HG03520 (cell line): ENCODE measurements at regions not wholly inside any gene's neighbourhood (a gene's known extent, or its start where the extent isn't known, plus 50 kb on each side); places are given as distances from the start of the nearest gene placed in this dataset.
"Not testable (repeated sequence)": the region's sequence is repeated elsewhere in the genome, so short reads cannot be mapped to it uniquely, and the experiment has no call there.

Source experiments
- ATAC-seq: cut with Tn5 transposase; IDR thresholded peaks from one replicate; pipeline ENCODE4 v1.9.1; 2021; ENCODE audit warnings: mild to moderate bottlenecking, moderate library complexity; ENCODE audit not compliant: unreplicated experiment

DNA sequence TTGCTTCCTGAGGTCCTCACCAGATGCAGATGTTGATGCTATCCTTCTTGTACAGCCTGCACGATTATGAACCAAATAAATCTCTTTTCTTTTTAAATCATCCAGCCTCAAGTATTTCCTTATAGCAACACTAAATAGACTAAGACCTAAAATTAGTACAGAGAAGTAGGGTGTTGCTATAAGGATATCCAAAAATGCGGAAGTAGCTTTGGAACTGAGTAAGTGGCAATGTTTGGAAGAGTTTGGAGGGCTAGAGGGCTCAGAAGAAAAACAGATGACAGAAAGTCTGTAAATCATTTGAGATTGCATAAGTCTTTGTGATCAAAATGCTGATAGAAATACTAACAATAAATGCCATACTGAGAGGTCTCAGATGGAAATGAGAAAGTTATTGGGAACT, 894.9 kb downstream of the DIPK2A start:
- ATAC-seq: no peak

DNA sequence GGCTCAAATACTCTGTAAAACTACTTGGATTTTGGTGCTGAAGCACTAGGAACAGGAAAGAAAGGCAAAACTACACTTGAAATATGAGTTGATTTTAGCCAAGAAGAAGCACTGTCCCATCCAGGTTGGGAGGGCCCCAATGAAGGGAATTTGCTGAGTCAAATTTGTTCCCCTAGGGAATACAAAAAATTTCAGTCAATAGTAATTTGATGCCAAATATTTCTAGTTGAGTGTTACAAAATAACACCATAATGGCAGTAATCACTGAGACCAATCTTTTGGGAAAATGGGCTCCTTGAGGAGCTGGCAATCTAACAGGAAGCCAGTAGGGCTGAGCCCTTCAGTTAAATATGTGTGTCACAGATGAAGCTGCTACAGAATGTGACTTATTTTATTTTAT, 896.9 kb downstream of the DIPK2A start:
- no peak for ATAC-seq

DNA sequence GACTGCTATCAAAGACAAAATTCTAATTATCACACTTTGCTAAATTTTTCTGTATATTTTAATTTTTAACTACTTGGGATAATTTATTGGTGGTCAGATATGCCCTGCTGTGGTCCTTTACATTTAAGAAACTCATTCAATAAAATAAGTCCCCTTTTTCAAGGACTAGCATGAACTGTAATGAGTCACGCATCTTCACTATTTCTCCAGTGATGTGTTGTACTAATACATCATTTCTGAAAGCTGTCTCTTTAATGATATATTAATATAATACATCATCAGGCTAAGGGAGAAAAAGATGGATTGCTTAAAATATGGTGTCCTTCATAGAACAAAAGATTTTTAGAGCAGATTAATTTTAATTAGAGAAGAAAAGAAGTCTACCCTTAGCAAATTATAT, 901.4 kb downstream of the DIPK2A start:
- ATAC-seq: no peak

DNA sequence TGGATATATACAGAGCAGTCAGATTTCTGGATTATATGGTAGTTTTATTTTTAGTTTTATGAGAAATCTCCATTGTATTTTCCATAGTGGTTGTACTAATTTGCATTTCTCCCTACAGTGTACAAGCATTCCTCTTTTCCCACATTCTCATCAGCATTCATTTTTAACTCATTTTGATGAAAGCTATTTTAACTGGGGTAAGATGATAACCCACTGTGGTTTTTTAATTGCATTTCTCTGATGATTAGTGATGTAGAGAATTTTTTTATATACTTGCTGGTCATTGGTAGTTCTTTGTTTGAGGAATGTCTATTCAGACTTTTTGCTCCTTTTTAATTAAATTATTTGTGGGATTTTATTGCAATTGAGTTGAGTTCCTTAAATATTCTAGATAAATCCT, 903.6 kb downstream of the DIPK2A start:
- no peak for ATAC-seq

DNA sequence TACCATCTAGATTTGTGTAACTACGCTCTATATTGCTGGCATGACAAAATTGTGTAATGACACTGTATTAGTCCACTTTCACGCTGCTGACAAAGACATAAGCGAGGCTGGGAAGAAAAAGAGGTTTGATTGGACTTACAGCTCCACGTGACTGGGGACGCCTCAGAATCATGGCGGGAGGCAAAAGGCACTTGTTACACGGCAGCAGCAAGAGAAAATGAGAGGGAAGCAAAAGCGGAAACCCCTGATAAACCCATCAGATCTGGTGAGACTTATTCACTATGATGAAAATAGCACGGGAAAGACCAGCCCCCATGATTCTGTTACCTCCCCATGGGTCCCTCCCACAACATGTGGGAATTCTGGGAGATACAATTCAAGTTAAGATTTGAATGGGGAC, 905.7 kb downstream of the DIPK2A start:
- no peak for ATAC-seq

DNA sequence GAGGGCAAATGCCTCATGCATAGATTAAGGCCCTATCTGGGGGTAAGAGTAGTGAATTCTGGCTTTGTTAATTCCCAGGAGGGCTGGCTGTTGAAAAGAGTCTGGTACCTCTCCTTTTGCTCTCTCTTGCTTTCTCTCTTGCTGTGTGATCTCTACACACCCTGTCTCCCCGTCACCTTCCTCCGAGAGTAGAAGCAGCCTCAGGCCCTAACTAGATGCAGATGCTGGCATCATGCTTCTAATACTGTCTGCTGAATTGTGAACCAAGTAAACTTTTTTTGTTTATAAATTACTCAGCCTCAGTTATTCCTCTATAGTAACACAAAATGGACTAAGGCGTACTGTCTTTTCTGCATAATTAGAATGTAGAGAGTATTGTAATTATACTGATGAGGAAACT, 908.1 kb downstream of the DIPK2A start:
- no peak for ATAC-seq

DNA sequence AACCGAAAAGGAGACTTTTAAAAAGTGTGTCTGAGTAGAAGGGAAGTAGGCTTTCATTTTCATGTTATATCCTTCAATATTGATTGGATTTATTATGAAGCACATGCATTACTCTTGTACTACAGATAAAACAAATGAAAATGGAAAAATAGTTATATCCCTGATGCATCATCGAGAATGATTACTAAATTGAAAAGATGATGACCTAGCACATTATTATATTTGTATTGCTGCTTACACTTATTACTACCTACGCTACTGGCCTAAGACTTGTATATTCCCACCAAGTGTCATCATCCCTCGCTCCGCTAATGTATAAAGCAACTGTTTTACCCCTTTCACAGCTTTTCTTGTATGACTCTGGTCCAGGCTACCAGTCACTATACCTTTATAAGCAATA, 922.4 kb downstream of the DIPK2A start:
- ATAC-seq: no peak

DNA sequence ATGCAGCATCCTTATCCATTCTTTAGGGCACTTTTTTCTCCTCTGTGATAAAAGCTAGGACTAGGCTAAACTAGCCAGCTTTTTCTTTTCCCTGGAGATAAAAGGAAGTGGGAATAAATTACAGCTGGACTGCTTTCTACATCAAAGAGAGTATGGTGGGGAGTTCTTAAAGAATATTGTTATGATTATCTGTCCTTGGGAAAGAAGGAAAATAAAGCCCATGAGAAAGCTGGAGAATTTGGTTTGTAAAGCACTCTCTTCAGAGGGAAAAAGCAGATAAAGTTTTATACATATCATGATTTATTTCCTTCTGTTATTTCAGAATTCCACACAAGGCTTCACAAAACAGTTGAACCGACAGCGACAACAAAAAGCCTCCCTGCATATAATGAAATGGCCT, 923.0 kb downstream of the DIPK2A start:
- ATAC-seq: no peak

DNA sequence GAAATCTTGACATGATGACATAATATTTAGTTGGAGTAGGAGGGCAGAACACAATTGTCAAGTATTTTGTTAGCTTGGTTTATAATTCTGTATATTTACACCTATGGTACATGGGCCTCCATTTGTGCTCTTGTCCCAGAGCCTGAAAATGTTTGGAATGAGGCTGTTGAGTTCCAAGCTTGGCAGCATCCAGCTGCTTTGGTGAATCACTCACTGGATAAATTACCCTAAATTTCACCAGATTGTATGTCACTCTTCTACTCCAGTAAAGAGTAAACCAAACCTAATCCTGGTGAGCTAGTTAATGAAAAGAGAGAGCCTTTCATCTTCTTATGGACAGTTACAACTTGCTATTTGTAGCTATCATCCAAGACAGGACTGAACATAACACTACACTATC, 928.7 kb downstream of the DIPK2A start:
- no peak for ATAC-seq

DNA sequence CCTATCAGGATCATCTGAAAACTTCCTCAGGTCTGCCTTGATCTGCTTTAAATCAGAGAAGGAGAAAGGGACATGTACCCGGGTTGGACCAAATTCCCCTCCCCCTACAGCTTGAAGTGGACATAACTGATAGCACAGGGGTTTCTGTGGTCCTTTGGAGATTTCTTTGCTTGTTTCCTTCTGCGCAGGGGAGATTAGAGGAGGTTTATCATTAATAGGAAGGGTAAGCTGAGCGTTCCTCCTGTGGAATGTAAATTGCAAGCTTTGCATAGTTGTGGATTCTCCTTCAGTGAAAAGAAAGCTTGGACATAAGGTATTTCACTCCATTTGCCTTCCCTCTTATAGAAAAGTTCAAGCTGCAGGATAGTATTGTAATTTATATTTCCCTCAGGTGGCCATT, 936.0 kb downstream of the DIPK2A start:
- not testable (repeated sequence) for ATAC-seq

DNA sequence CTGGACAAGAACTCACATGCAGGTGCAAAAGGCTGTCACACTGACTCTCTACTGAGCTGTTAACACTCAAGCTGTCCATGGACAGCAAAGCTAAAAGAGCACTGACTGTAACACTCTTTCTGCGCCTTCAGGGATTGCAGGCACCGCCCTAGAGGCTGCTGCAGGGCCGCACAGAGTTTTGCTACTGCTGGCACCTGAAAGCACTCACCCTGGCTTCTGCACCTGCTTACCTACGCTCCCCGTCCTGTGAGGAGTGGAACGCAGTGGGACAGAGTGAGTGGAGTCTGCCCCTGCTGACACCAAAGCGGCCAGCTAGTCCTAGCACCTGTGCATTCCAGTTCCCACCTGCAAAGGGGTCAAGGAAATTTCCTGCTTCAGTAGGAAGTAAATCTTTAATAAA, 941.3 kb downstream of the DIPK2A start:
- no peak for ATAC-seq

DNA sequence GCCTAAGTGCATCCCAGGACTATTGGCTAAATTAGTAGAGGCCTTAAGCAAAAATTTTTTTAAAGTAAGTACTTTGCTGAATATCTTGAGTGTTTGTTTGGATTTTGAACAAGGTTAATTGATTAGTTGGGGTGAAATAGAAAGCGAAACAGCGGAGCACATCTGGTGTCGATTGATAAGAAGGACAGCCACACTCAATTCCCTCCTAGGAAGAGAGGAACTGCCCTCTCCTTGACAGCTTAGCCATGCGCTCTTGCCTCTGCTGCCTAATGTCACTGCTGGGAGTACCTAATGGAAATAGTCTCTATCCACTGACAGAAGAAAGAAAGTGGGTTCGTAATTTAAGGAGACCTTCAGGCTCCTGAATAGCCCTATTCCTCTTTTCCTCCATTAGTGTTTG, 943.6 kb downstream of the DIPK2A start:
- no peak for ATAC-seq

DNA sequence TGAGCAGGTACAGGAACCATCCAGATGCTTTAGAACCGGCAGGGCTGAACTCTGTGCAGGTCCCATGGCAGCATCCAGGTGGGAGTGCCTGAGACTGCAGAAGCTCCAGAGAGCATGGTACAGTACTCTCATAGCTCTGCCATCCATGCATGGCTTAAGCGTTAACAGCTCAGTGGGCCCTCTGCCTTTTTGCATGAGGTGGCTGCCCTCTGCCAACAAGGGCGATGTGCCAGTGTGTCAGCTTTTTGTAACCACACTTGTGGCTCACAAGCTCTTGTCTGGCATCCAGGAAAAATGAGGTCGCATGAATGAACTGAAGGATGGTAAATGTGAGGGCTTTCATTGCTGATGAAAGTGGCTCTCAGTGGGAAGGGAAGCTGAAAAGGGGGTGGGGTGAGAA, 950.1 kb downstream of the DIPK2A start:
- no peak for ATAC-seq

DNA sequence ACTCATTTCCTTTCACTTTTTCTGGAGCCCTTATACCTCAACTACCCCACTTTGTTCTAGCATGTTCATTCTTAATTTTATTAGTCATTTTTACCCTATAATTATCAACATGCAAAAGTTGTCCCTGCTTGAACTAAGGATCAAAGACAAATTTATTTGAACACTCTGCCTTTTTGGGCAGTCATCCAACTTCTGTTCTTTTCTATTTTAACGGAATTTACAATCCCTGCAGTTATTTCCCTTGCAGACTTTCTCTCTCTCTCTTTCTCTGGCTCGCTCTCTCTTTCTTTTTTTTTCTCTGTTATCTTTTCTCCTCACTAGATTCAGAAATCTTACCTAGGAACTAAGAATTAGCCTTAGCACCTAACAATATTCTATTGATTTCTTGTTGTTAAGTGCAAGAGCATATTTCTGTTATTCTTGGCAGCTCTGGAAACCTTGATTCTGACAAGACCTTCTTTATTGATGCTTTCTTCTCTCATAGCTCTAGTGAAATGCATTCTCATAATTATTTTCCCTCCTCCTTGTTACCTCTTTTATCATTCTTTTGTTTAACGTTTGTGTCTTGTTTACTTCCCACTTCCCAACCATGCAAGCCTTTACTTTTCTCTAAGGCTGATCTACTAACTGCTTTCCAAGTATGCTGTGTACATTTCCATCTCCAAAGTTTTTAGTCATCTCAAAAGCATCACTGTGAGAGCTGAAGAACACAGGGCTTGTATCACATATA, 951.6 kb downstream of the DIPK2A start:
- no peak for ATAC-seq

DNA sequence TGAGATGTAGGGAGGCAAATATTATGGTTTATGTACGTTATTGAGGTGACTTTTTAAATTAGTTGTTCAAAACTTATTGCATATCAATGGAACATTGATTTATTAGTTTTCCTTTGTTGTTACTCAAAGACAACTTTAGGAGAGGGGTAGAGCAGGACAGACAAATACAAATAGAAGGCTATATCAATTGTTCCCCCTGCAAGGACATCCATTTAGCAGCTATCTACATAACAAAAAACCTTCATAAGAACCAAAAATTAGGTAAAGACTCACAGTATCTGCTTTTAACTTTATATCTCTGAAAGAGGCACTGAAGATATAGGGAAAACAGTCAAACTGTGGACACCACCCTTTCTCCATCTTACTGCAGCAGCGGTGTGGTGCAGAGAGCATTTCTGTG, 958.8 kb downstream of the DIPK2A start:
- no peak for ATAC-seq

DNA sequence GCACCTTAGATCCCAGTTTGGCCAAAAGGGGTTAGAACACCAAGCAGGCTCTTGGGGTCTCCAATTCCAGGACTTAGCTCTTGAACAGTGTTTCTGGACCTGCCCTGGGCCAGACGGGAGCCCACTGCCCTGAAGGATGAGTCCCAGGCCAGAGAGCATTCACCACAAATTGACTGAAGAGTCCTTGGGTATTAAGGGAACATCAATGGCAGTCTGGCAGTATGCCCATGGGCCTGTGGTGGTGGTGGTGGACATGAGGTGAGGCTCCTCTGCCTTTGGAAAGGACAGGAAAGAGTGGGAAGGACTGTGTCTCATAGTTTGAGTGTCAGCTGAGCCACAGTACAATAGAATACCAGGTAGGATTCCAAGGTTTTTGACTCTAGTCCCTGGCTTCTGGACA, 960.0 kb downstream of the DIPK2A start:
- ATAC-seq: no peak

DNA sequence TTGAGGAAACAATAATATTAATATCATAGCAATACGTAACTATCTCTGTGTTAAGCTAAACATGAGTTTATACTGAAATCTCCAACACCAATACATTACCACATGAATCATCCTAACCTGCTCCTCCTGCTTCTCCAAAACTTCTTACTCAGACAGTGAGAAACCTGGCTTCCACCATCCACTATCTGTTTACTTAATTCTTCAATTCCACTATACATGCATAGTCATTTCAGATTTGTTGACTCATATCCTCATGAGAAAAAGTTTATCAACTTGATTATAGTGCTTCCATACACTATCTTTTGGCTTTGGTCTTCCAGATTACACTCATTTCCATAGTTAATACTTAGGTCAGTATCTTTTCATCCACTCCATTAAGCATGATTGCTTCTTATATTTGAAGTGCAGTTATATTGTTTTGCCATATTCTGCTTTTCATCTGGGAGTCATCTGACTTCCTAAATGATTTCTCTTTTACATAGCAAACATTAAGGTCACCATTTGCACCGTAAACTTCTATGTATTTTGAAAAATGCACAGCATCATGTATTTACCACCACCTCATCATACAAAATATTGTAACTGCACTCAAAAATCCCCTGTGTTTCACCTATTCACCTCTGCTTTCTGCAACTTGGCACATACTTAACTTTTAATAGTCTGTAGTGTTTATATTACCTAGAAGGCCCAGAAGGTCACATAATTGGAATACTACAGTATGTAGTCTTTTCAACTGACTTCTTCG, 970.6 kb downstream of the DIPK2A start:
- no peak for ATAC-seq

DNA sequence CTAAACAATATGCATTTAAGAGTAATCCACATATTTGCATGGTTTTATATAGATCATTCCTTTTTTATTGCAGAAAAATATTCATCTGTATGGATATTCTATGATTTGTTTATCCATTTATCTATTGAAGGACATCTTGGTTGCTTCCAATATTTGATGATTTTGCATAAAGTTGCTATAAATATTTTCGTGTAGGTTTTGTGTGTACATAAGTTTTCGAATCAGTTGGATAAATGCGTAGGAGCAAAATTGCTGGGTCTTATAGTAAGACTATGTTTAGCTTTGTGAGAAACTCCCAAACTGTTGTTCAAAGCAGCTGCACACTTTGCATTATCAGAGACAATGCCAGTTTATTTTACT, 971.2 kb downstream of the DIPK2A start:
- no peak for ATAC-seq

DNA sequence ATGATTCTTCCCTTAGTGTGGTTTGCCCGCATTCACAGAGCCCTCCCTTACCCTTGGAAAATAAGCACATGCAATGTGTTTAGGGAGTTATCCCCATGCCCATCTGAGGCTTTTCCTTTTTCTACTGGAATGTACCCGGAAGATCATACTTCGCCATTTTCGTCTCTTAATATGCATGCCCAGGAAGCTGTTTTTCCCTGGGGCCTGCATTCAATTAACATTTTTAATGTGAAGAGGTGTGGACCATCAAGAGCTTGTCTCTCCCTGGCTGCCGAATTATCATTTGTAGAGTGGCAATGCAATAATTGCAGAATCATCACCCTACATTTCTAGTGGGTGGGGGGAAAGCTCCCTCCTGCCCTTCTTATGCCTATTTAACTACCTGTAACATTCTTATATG, 976.3 kb downstream of the DIPK2A start:
- ATAC-seq: no peak

DNA sequence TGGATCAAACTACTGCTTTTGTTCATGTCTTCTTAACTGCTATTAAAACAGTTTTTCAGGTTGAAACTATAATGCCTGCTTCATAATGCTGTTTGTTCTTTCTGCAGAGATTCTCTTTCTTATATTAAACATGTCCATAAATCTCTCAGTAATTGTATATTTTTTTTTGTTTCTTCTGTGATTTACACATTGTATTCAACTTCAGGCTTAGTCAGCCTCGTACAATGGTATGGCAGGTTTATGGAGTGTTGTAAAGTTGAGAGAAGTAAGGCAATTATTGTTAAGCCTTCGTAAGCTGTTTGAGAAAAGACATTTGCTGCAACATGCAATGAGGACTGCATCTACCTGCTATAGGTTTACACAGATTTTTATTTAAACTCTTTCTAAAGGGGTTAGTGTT, 977.1 kb downstream of the DIPK2A start:
- ATAC-seq: no peak

DNA sequence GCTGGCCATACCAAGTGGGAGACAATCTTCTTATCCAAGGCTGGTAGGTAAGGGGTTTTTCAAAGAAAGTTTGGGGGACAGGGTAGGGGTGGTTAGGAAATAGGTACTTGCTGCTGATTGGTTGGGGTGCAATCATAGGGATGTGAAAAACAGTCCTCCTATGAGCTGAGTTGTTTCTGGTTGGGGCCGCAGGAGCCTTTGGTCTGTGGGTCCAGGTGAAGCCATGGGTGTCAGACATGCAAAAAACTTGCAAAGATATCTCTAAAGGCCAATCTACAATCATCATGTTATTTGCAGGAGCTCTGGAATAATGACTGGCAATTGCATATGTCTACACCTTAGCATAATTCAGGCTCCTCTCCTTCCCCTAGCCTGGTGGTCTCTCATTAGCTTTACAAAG, 982.3 kb downstream of the DIPK2A start:
- ATAC-seq: no peak

DNA sequence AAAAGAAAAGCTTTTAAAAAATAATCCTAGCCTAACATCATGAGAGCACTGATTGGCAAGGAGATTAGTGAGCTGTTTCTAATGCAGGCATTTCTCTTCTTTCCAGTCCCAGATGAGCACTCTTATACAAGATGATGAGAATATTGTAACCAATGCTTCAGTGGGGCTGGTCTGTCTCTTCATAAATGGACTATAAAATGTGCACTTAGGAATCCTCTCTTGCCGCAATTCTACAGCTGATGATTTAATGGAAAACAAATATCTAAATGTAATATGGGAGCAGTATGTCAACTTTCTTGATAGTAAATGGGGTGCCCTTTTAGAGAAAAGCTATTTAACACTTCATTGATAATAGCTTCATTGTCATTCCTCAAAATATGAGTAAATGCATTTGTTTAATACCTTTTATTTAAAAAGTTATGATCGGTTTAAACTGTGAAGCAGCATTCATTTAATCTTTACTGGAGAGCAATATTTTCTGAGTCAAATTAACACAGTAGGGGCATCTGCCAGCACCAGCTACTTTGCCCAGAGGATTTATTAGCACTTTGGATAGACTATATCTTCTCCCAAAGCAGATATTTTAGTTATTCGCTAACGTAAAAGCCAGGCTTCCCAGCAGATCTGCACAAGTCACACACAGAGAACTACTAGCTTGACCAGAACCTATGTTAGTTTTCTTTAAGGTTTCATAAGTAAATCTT, 985.9 kb downstream of the DIPK2A start:
- no peak for ATAC-seq
